Mesenchymal stem cell (in vitro differentiated cells and primary cell): ENCODE measurements at regions not wholly inside any gene's neighbourhood (a gene's known extent, or its start where the extent isn't known, plus 50 kb on each side); places are given as distances from the start of the nearest gene placed in this dataset.

Experiments used
- DNase-seq: peaks from one replicate; pipeline ENCODE4 v3.0.0-alpha.2; 2013
- H2AFZ ChIP-seq: one replicate; pipeline ENCODE4 v1.6.1; 2013; ENCODE audit warnings: low read depth, mild to moderate bottlenecking, control low read depth, inconsistent platforms, low read length, moderate library complexity
- H2AK5ac ChIP-seq: 2 replicates; pipeline ENCODE4 v1.6.1; 2013; ENCODE audit warnings: low read length, moderate library complexity, mild to moderate bottlenecking, inconsistent platforms; ENCODE audit not compliant: severe bottlenecking
- H2BK120ac ChIP-seq: one replicate; pipeline ENCODE4 v1.6.1; 2013; ENCODE audit warnings: low read depth, mild to moderate bottlenecking, inconsistent platforms, low read length, moderate library complexity
- H2BK12ac ChIP-seq, 2 experiments: one replicate each; pipeline ENCODE4 v1.6.1; 2013; ENCODE audit warnings: inconsistent platforms in 2 of 2, low read length in 2 of 2, mild to moderate bottlenecking in 2 of 2, moderate library complexity in 2 of 2, control low read depth in 1 of 2
- H2BK15ac ChIP-seq: one replicate; pipeline ENCODE4 v1.6.1; 2013; ENCODE audit warnings: mild to moderate bottlenecking, low read depth, inconsistent platforms; ENCODE audit not compliant: poor library complexity, severe bottlenecking
- H2BK5ac ChIP-seq: 2 replicates; pipeline ENCODE4 v1.6.1; 2013; ENCODE audit warnings: low read depth, mild to moderate bottlenecking, low read length, control low read depth, inconsistent platforms; ENCODE audit not compliant: poor library complexity, severe bottlenecking
- H3K14ac ChIP-seq, 2 experiments: one replicate each; pipeline ENCODE4 v1.6.1; 2013; ENCODE audit warnings: inconsistent platforms in 2 of 2, low read length in 2 of 2, control low read depth in 1 of 2, mild to moderate bottlenecking in 1 of 2, moderate library complexity in 1 of 2
- H3K18ac ChIP-seq, 2 experiments: one replicate each; pipeline ENCODE4 v1.6.1; 2013; ENCODE audit warnings: inconsistent platforms in 2 of 2, low read length in 2 of 2, control low read depth in 1 of 2, low read depth in 1 of 2, mild to moderate bottlenecking in 1 of 2
- H3K23ac ChIP-seq, 2 experiments: one replicate each; pipeline ENCODE4 v1.6.1; 2013; ENCODE audit warnings: inconsistent platforms in 2 of 2, low read length in 2 of 2, mild to moderate bottlenecking in 2 of 2, moderate library complexity in 2 of 2, control low read depth in 1 of 2
- H3K27ac ChIP-seq: 2 replicates; pipeline ENCODE4 v1.5.1; 2013; ENCODE audit warnings: mild to moderate bottlenecking, moderate library complexity, low read length, control low read depth, inconsistent platforms; ENCODE audit not compliant: poor library complexity, severe bottlenecking
- H3K27me3 ChIP-seq, 2 experiments: 2 replicates each; pipeline versions ENCODE4 v1.6.1 to v1.7.0; 2013; ENCODE audit warnings: low read length in 2 of 2, mild to moderate bottlenecking in 2 of 2, moderate library complexity in 2 of 2, control low read depth in 1 of 2, inconsistent platforms in 1 of 2; ENCODE audit not compliant: control insufficient read depth in 1 of 2, insufficient read depth in 1 of 2
- H3K36me3 ChIP-seq, 2 experiments: 2 replicates each; pipeline versions ENCODE4 v1.6.1 to v1.7.0; 2013; ENCODE audit warnings: low read length in 2 of 2, control low read depth in 1 of 2, inconsistent platforms in 1 of 2, low read depth in 1 of 2, mild to moderate bottlenecking in 1 of 2; ENCODE audit not compliant: insufficient read depth in 2 of 2, control insufficient read depth in 1 of 2
- H3K4ac ChIP-seq, 2 experiments: one replicate each; pipeline ENCODE4 v1.6.1; 2013; ENCODE audit warnings: inconsistent platforms in 2 of 2, low read length in 2 of 2, mild to moderate bottlenecking in 2 of 2, moderate library complexity in 2 of 2, control low read depth in 1 of 2, low read depth in 1 of 2
- H3K4me1 ChIP-seq: 2 replicates; pipeline ENCODE4 v1.6.1; 2013; ENCODE audit warnings: low read depth, low read length, control low read depth; ENCODE audit not compliant: control insufficient read depth, insufficient read depth
- H3K4me2 ChIP-seq: 2 replicates; pipeline ENCODE4 v1.6.1; 2013; ENCODE audit warnings: low read length, mild to moderate bottlenecking, inconsistent platforms; ENCODE audit not compliant: poor library complexity, severe bottlenecking
- H3K4me3 ChIP-seq, 2 experiments: 2 replicates each; pipeline versions ENCODE4 v1.5.1 to v1.7.0; 2013; ENCODE audit warnings: low read length in 2 of 2, mild to moderate bottlenecking in 2 of 2, control low read depth in 1 of 2, low read depth in 1 of 2; ENCODE audit not compliant: insufficient read depth in 1 of 2
- H3K79me1 ChIP-seq: replicated peaks from 2 replicates; pipeline ENCODE4 v1.6.1; 2013; ENCODE audit warnings: mild to moderate bottlenecking, control low read depth, low read length, inconsistent platforms; ENCODE audit not compliant: poor library complexity, severe bottlenecking
- H3K9ac ChIP-seq: 2 replicates; pipeline ENCODE4 v1.7.0; 2013; ENCODE audit warnings: mild to moderate bottlenecking, low read length, moderate library complexity
- H3K9me3 ChIP-seq: 2 replicates; pipeline ENCODE4 v1.7.0; 2013; ENCODE audit warnings: mild to moderate bottlenecking, low read length; ENCODE audit not compliant: control insufficient read depth
- H4K8ac ChIP-seq: one replicate; pipeline ENCODE4 v1.6.1; 2013; ENCODE audit warnings: inconsistent platforms, mild to moderate bottlenecking, low read length, moderate library complexity
- H4K91ac ChIP-seq: one replicate; pipeline ENCODE4 v1.6.1; 2013; ENCODE audit warnings: mild to moderate bottlenecking, low read length, inconsistent platforms
- WGBS: methylation state at CpG from one replicate; pipeline ENCODE4 v1.1.7; 2013; ENCODE audit warnings: mixed read lengths; 5-methylcytosine and 5-hydroxymethylcytosine counted together

DNA sequence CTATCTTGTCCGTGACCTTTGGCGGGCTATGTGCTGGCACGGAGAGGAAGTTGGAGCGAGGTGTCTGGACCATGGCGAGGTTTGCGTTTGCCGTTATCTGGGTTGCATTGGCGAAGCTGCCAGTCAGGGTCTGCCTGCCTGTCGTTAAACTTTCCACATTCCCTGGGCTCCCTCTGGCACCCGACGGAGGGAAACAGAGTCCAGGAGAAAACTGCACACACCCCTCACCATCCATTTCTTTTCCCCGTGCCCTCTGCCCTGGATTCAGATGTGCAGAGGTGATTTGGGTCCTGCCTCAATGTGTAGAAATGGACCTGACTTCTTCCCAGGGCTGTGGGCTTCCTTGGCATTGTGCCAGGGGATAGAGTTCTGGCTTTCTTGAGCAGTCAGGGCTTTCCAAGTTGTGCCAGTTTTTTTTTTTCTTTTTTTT, 142.4 kb downstream of the URI1 start:
- no peak overlapping the region for H3K4me3 ChIP-seq
- DNase-seq, result no peak

DNA sequence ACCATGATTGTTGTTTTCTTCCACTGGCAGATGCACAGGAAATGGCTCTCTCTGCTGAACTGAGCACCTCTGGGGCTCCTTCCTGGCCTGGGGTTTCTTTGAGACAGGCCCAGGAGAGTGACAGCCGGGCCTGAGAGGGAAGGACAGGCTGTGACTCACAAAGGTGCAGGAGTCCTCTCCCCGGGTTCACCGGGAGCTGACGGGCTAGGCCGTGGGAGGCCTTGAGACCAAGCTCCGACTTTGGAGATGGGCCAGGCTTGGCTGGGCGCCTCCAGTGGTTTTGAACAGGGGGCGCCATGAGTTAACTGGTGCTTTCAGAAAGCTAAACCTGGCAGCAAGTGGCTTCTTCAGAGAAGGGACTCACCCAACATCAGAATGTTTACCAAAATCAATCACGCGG, 143.4 kb downstream of the URI1 start:
- Histone ChIP-seq H3K4me3 (no peak overlapping the region), H2BK12ac (no peak overlapping the region), H4K8ac (no peak overlapping the region), H2BK5ac (no peak overlapping the region), H3K79me1 (no peaks in the 10 kb centered on the region), H3K27me3 (peaks cover 3% of the 10 kb centered on the region in 2 experiments), H2BK15ac (no peak overlapping the region), H3K4ac (no peak overlapping the region), H3K9me3 (no peaks in the 10 kb centered on the region), H3K4me2 (no peak overlapping the region), H2AFZ (no peak overlapping the region), H3K4me1 (no peaks in the 10 kb centered on the region), H2BK120ac (no peak overlapping the region), H3K36me3 (no peaks in the 10 kb centered on the region), H4K91ac (no peak overlapping the region), H3K27ac (no peak overlapping the region), H3K23ac (no peak overlapping the region), H3K14ac (no peak overlapping the region), H3K18ac (no peak overlapping the region), H3K9ac (no peak overlapping the region), H2AK5ac (no peak overlapping the region)
- 44% methylated on average over 8 of the region's 10 CpGs for WGBS
- DNase-seq, result no peak

More for the DNA sequence above, 142.4 kb downstream of the URI1 start:
- peaks cover 0 to 3% of the 10 kb centered on the region in 2 experiments for H3K27me3 ChIP-seq
- H3K36me3 ChIP-seq, result no peaks in the 10 kb centered on the region
- H3K27ac ChIP-seq, result no peak overlapping the region
- H3K18ac ChIP-seq, result no peak overlapping the region
- no peak overlapping the region for H3K23ac ChIP-seq
- no peak overlapping the region for H2BK5ac ChIP-seq
- no peak overlapping the region for H3K14ac ChIP-seq
- H2AFZ ChIP-seq, result no peak overlapping the region
- no peak overlapping the region for H4K91ac ChIP-seq
- 94% methylated on average over 8 of the region's 12 CpGs for WGBS
- H3K79me1 ChIP-seq, result no peaks in the 10 kb centered on the region
- no peak overlapping the region for H3K4me2 ChIP-seq
- H3K4ac ChIP-seq, result no peak overlapping the region
- H2AK5ac ChIP-seq, result no peak overlapping the region
- H3K9me3 ChIP-seq, result no peaks in the 10 kb centered on the region
- H2BK120ac ChIP-seq, result no peak overlapping the region
- H4K8ac ChIP-seq, result no peak overlapping the region
- no peak overlapping the region for H3K9ac ChIP-seq
- no peak overlapping the region for H2BK15ac ChIP-seq
- H2BK12ac ChIP-seq, result no peak overlapping the region
- H3K4me1 ChIP-seq, result no peaks in the 10 kb centered on the region

DNA sequence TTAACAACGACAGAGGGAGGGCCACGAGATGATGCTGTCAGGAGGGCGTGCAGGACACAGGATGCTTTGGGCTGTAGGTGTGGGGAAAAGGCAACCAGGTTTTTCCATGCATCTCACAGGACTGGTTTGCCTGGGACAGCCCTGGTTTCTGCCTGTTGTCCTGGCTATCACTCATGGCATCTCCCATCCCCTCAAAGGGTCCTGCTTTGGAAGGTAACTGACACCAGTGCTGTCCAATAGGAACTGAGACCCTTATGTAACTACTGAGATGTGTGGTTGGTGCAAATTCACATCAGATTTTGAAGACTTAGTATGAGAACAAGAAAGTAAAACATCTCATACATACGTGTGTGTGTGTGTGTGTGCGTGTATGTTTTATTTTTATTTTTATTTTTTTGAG, 144.2 kb downstream of the URI1 start:
- Histone ChIP-seq H3K18ac (no peak overlapping the region), H3K4me3 (no peak overlapping the region), H3K79me1 (no peaks in the 10 kb centered on the region), H2BK5ac (no peak overlapping the region), H3K14ac (no peak overlapping the region), H3K27me3 (peaks cover 3 to 11% of the 10 kb centered on the region in 2 experiments), H3K9ac (no peak overlapping the region), H2BK15ac (no peak overlapping the region), H3K4me1 (no peaks in the 10 kb centered on the region), H3K27ac (no peak overlapping the region), H3K36me3 (no peaks in the 10 kb centered on the region), H3K9me3 (no peaks in the 10 kb centered on the region), H2AFZ (no peak overlapping the region), H4K91ac (no peak overlapping the region), H4K8ac (no peak overlapping the region), H2BK120ac (no peak overlapping the region), H2BK12ac (no peak overlapping the region), H2AK5ac (no peak overlapping the region), H3K4ac (no peak overlapping the region), H3K4me2 (no peak overlapping the region), H3K23ac (no peak overlapping the region)
- WGBS, result 83% methylated on average over 4 of the region's 5 CpGs
- no peak for DNase-seq

DNA sequence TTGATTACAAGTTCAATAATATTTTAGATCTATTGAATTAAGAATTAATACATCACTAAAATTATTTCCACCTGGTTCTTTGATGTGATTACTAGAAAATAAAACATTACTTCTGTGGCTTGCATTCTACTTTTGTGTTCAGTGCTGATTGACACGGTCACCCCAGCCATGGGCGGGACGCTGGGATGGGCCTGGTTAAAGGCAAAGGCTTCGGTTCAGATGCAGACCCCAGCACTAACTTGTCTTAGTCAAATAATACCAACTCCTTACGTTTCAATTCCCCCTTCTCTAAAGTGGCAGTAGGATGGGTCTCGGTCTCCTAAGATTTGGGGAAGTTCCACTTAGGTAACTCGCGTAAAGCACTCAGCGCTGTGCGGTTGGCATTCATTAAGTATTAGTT, 144.9 kb downstream of the URI1 start:
- no peak overlapping the region for H3K18ac ChIP-seq
- no peaks in the 10 kb centered on the region for H3K79me1 ChIP-seq
- H2BK120ac ChIP-seq, result no peak overlapping the region
- H3K4me3 ChIP-seq, result no peak overlapping the region
- no peak overlapping the region for H2BK15ac ChIP-seq
- no peak overlapping the region for H2BK12ac ChIP-seq
- no peaks in the 10 kb centered on the region for H3K36me3 ChIP-seq
- no peak overlapping the region for H3K23ac ChIP-seq
- WGBS, result 91% methylated on average over 10 of the region's 10 CpGs
- H2BK5ac ChIP-seq, result no peak overlapping the region
- no peak for DNase-seq
- no peak overlapping the region for H4K91ac ChIP-seq
- no peak overlapping the region for H3K4ac ChIP-seq
- H2AFZ ChIP-seq, result no peak overlapping the region
- H3K14ac ChIP-seq, result no peak overlapping the region
- no peak overlapping the region for H3K9ac ChIP-seq
- H3K4me2 ChIP-seq, result no peak overlapping the region
- H2AK5ac ChIP-seq, result no peak overlapping the region
- no peaks in the 10 kb centered on the region for H3K4me1 ChIP-seq
- H3K9me3 ChIP-seq, result no peaks in the 10 kb centered on the region
- no peak overlapping the region for H4K8ac ChIP-seq
- no peak overlapping the region for H3K27ac ChIP-seq
- peaks cover 3 to 13% of the 10 kb centered on the region in 2 experiments for H3K27me3 ChIP-seq
